Esophagus squamous epithelium (tissue), 5 donors: ENCODE measurements at regions not wholly inside any gene's neighbourhood (a gene's known extent, or its start where the extent isn't known, plus 50 kb on each side); places are given as distances from the start of the nearest gene placed in this dataset.

Experiments used
- DNase-seq: peaks from one replicate; lab custom pipeline; 2025; lab: John Stamatoyannopoulos, UW
- H3K27ac ChIP-seq, 4 donors: fragments of 200-600 bp; sonication (generic); one replicate each; pipeline ENCODE4 v1.5.1; 2016 to 2019; ENCODE audit warnings: mild to moderate bottlenecking in 1 of 4
- H3K27me3 ChIP-seq, 4 donors: fragments of 200-600 bp; sonication (generic); 1 replicate in 3 of 4; 2 replicates in 1 of 4; pipeline versions ENCODE4 v1.5.1 to v1.6.0; 2017 to 2021; ENCODE audit warnings: antibody characterized with exemption in 1 of 4
- H3K36me3 ChIP-seq, 3 donors: fragments of 200-600 bp; sonication (generic); one replicate each; pipeline ENCODE4 v1.5.1; 2016 to 2019
- H3K4me1 ChIP-seq, 3 donors: fragments of 200-600 bp; sonication (generic); one replicate each; pipeline ENCODE4 v1.5.1; 2017 to 2019
- H3K4me3 ChIP-seq, 4 donors: fragments of 200-600 bp; sonication (generic); 1 replicate in 3 of 4; 2 replicates in 1 of 4; pipeline ENCODE4 v1.5.1; 2016 to 2019; ENCODE audit warnings: mild to moderate bottlenecking in 2 of 4, moderate library complexity in 1 of 4
- H3K9me3 ChIP-seq, 3 donors: fragments of 200-600 bp; sonication (generic); one replicate each; pipeline ENCODE4 v1.5.1; 2016 to 2019
- POLR2A ChIP-seq, 4 donors: fragments of 450-650 bp; IDR thresholded peaks; one replicate each; pipeline ENCODE4 v1.6.1; 2017; ENCODE audit warnings: antibody characterized with exemption in 4 of 4, mild to moderate bottlenecking in 4 of 4, moderate library complexity in 3 of 4
- WGBS, 2 donors: methylation state at CpG; one replicate each; pipeline ENCODE4 v1.1.5; 2018; 5-methylcytosine and 5-hydroxymethylcytosine counted together
- intact Hi-C: fragments of 100-400 bp; cut with DNase I; formaldehyde crosslinking; loops from one replicate; pipeline ENCODE4 v1.15.0; 2022
- TF ChIP-seq, protein P1 (sequence below), 6 experiments: fragments of 450-650 bp in 4 of 6; fragments of 200-600 bp in 2 of 6; sonication (generic) in 2 of 6; IDR thresholded peaks; one replicate each; pipeline ENCODE4 v1.5.1; 2016 to 2019; ENCODE audit warnings: antibody characterized with exemption in 6 of 6, mild to moderate bottlenecking in 4 of 6, moderate library complexity in 4 of 6
- donor health status: DM: yes; HTN: yes; CAD: no.

DNA sequence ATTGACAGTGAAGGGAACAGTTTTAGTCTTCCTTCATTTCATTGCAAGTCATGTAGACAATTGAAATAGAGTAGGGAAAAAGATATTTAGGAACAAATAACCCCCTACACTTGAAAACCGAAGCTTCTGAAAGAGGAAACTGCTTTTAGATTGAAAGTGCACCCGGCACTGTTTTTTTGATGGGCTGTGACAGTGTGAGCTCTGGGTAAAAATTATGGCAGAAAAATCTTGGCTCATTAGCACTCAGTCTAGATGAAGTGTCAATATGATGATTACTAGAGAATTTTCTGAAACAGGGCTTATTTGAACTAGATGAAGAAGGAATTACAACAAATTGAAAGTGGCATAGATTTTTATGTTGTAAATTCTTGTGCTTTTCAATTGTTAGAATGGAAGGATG lies 1132.4 kb downstream of the RAPGEF2 start:
- H3K27me3 ChIP-seq, result no peaks in the 10 kb centered on the region
- TF ChIP-seq, protein P1, sequence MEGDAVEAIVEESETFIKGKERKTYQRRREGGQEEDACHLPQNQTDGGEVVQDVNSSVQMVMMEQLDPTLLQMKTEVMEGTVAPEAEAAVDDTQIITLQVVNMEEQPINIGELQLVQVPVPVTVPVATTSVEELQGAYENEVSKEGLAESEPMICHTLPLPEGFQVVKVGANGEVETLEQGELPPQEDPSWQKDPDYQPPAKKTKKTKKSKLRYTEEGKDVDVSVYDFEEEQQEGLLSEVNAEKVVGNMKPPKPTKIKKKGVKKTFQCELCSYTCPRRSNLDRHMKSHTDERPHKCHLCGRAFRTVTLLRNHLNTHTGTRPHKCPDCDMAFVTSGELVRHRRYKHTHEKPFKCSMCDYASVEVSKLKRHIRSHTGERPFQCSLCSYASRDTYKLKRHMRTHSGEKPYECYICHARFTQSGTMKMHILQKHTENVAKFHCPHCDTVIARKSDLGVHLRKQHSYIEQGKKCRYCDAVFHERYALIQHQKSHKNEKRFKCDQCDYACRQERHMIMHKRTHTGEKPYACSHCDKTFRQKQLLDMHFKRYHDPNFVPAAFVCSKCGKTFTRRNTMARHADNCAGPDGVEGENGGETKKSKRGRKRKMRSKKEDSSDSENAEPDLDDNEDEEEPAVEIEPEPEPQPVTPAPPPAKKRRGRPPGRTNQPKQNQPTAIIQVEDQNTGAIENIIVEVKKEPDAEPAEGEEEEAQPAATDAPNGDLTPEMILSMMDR (IDR thresholded peaks at IDR 0.05), result no peak
- TF ChIP-seq POLR2A (IDR thresholded peaks at IDR 0.05), result no peak
- no peaks in the 10 kb centered on the region for H3K4me1 ChIP-seq
- H3K27ac ChIP-seq, result no peak overlapping the region
- H3K36me3 ChIP-seq, result no peaks in the 10 kb centered on the region
- intact Hi-C loops, result no loop called here
- no peak for DNase-seq
- no peaks in the 10 kb centered on the region for H3K9me3 ChIP-seq
- H3K4me3 ChIP-seq, result no peak overlapping the region
- WGBS, 2 donors, result 33 to 53% methylated on average over 2 of the region's 2 CpGs

DNA sequence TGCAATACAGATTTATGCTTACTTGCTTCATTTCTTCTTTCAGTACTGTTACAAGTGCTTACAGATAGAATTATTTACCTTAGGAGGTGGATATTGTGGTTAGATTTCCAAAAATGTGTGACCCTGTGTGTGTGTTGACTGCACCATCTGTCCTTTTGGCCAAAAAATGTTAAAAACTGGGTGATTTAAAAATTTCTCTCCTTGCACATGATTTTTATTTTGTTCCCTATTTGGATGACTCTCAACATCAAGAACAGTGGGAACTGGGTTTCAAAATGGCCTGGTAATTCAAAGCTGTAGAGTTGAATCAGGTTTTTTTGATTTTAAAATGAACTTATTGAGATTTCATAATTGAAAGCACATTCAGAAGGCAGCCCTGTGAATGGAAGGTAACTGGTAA lies 1132.9 kb downstream of the RAPGEF2 start:
- Histone ChIP-seq H3K9me3 (no peaks in the 10 kb centered on the region), H3K36me3 (no peaks in the 10 kb centered on the region), H3K4me1 (no peaks in the 10 kb centered on the region), H3K27me3 (no peaks in the 10 kb centered on the region), H3K4me3 (no peak overlapping the region), H3K27ac (no peak overlapping the region)
- intact Hi-C loops, result no loop called here
- no peak for DNase-seq
- TF ChIP-seq POLR2A (IDR thresholded peaks at IDR 0.05), result no peak
- TF ChIP-seq, protein P1 (IDR thresholded peaks at IDR 0.05), result no peak

DNA sequence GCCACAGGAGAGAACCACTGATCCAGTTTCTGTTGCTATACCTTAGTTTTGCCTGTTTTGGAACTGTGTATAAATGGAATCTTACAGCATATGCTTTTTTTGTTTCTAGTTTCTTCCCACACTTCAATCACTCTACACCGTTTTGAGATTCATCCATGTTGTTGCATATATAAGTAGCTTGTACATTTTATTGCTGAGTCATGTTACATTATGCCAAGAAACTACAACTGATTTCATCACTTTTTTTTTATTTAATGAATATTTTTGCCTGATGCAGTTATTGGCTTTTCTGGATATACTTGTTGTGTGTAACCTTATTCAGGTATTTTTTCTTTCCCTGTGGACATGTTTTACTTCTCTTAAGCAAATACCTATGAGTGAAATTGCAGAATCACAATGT lies 1135.9 kb downstream of the RAPGEF2 start:
- Histone ChIP-seq H3K4me3 (no peak overlapping the region), H3K27ac (no peak overlapping the region), H3K4me1 (no peaks in the 10 kb centered on the region), H3K27me3 (no peaks in the 10 kb centered on the region), H3K9me3 (peaks cover 0 to 2% (median 0%) of the 10 kb centered on the region in 3 donors), H3K36me3 (no peaks in the 10 kb centered on the region)
- intact Hi-C loops, result no loop called here
- TF ChIP-seq, protein P1 (IDR thresholded peaks at IDR 0.05), result no peak
- no peak for TF ChIP-seq POLR2A (IDR thresholded peaks at IDR 0.05)
- DNase-seq, result no peak
- WGBS, 2 donors, result 45 to 66% methylated on average over 1 of the region's 1 CpG

DNA sequence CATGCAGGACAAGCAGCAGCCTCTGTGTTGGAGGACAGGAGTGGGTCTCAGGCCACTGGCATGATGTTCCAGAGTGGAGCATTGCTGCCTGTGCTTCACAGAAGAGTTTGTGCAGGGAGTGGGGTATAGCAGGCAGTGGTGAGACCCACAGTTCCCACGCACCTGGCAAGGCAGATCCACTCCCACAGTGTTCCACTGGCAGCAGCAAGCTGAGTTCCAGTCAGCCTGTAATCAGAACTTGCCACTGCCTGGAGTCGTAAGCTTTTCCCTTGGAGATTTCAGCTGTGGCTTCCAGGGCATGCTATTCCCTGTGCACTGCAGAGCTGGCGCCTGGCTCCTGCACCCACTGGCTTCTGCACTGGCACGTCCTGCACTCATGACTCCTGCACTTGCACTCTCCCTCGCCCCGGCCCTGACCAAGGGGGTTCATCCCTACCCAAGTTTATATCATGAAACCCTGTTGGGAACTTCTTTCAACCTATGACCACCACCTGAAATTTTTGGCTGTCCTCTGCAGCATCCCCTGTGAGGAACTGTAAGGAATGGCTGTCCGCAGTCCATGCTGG lies 1144.3 kb downstream of the RAPGEF2 start:
- WGBS, 2 donors, result 65 to 85% methylated on average over 3 to 6 of the region's 7 CpGs
- DNase-seq, result no peak
- no peaks in the 10 kb centered on the region for H3K4me1 ChIP-seq
- H3K4me3 ChIP-seq, result no peak overlapping the region
- TF ChIP-seq POLR2A (IDR thresholded peaks at IDR 0.05), result no peak
- no peaks in the 10 kb centered on the region for H3K36me3 ChIP-seq
- H3K27me3 ChIP-seq, result no peaks in the 10 kb centered on the region
- no peak overlapping the region for H3K27ac ChIP-seq
- H3K9me3 ChIP-seq, result peaks cover 0 to 2% (median 0%) of the 10 kb centered on the region in 3 donors
- intact Hi-C loops, result no loop called here

- Histone ChIP-seq H3K4me3 (no peak overlapping the region), H3K9me3 (peaks cover 0 to 3% (median 0%) of the 10 kb centered on the region in 3 donors), H3K27me3 (no peaks in the 10 kb centered on the region), H3K27ac (no peak overlapping the region), H3K36me3 (no peaks in the 10 kb centered on the region), H3K4me1 (no peaks in the 10 kb centered on the region)
- intact Hi-C loops, result no loop called here
- no peak for TF ChIP-seq POLR2A (IDR thresholded peaks at IDR 0.05)
- TF ChIP-seq, protein P1 (IDR thresholded peaks at IDR 0.05), result no peak
- no peak for DNase-seq
- 50 to 58% methylated on average over 3 of the region's 3 CpGs for WGBS, 2 donors
Measured at GRCh38 chr4:160251522-160252170, 1148.8 kb downstream of the RAPGEF2 start.
